ENCODE measurements at regions not wholly inside any gene's neighbourhood (a gene's known extent, or its start where the extent isn't known, plus 50 kb on each side); places are given as distances from the start of the nearest gene placed in this dataset.

DNA sequence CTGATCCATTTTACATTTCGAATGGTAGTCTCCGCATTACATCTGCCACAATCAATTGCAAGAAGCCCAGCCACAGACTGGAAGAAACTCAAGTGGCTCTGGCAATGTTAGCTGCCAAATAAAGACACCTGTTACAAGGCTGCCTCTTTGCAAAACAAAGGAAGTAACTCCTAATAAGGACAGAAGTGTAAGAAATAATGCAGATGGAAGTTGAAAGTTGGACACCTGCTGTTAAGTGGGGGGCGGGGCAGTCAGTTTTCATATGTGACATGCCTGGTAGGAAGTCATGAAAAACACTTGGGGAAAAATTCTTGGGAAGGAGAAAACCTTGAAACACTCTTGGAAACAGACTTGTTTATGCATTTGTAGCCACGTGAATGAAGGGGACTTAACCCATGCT, 54.1 kb upstream of the ATP2C1 start:
- H3K4me3 ChIP-seq (ENCODE audit: low read depth, low read length), result no peak overlapping the region
- TF ChIP-seq, protein P1, sequence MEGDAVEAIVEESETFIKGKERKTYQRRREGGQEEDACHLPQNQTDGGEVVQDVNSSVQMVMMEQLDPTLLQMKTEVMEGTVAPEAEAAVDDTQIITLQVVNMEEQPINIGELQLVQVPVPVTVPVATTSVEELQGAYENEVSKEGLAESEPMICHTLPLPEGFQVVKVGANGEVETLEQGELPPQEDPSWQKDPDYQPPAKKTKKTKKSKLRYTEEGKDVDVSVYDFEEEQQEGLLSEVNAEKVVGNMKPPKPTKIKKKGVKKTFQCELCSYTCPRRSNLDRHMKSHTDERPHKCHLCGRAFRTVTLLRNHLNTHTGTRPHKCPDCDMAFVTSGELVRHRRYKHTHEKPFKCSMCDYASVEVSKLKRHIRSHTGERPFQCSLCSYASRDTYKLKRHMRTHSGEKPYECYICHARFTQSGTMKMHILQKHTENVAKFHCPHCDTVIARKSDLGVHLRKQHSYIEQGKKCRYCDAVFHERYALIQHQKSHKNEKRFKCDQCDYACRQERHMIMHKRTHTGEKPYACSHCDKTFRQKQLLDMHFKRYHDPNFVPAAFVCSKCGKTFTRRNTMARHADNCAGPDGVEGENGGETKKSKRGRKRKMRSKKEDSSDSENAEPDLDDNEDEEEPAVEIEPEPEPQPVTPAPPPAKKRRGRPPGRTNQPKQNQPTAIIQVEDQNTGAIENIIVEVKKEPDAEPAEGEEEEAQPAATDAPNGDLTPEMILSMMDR (IDR thresholded peaks at IDR 0.05; ENCODE audit: low read depth, low read length, missing control alignments), result no peak
- DNase-seq (ENCODE audit: low read depth), result no peak
- in situ Hi-C loops (cut with HindIII; ENCODE audit: low sequenced_read_pairs), result no loop called here

- DNase-seq (ENCODE audit: low read depth), result no peak
- in situ Hi-C loops (cut with HindIII; ENCODE audit: low sequenced_read_pairs), result no loop called here
- H3K4me3 ChIP-seq (ENCODE audit: low read depth, low read length), result no peak overlapping the region
- TF ChIP-seq, protein P1 (IDR thresholded peaks at IDR 0.05; ENCODE audit: low read depth, low read length, missing control alignments), result no peak
Measured at GRCh38 chr3:130841357-130841756, 52.5 kb upstream of the ATP2C1 start.

DNA sequence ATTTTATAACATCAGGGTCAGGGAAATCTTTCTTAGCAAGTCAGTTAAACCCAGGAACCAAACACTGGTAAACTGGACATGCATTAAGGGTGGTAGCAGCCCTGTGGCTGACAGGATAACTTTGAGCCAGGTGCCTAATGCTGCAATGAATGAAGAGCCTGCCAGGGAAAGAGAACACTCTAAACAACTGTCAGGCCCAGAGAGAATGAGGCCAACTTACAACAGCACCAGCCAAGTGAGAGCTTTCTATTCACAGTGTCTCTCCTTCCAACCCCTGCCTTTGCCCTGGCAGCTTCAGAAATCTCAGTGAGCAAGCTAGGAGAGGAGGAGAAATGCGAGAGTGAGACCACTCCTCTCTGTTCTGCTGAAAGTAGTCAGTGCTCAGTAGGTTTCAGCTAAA, 50.4 kb upstream of the ATP2C1 start:
- no peak for DNase-seq (ENCODE audit: low read depth)
- in situ Hi-C loops (cut with HindIII; ENCODE audit: low sequenced_read_pairs), result no loop called here
- no peak overlapping the region for H3K4me3 ChIP-seq (ENCODE audit: low read depth, low read length)
- TF ChIP-seq, protein P1 (IDR thresholded peaks at IDR 0.05; ENCODE audit: low read depth, low read length, missing control alignments), result no peak

Measured in astrocyte of the cerebellum (primary cell).